Activated naive CD8-positive, alpha-beta T cell treated with anti-CD3 and anti-CD28 coated beads, Interleukin-2, amount 50 U/mL, for 16 hours (primary cell): ENCODE measurements at regions not wholly inside any gene's neighbourhood (a gene's known extent, or its start where the extent isn't known, plus 50 kb on each side); places are given as distances from the start of the nearest gene placed in this dataset.

ENCODE experiments used
- DNase-seq: peaks from one replicate; pipeline ENCODE4 v3.0.0-alpha.2; 2020; ENCODE audit warnings: low read depth, low spot score

GRCh38 chr9:88658311-88658822 is 123.4 kb downstream of the NXNL2 start:
- DNase-seq: no peak

DNA sequence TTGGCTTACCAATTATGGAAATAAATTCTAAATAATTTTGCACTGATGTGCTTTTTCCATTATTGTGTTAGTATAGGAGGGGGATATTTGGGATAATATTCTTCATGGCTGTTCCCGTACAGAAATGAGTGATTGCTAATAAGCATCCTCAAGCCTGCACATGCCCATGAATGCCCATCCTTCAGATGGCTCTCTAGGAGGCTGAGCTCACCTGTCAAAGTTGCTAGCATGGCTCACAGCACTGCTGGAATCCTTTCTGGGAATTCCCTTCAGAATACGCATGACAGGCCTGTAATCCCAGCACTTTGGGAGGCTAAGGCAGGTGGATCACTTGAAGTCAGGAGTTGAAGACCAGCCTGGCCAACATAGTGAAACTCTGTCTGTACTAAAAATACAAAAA is 124.1 kb downstream of the NXNL2 start:
- DNase-seq: no peak

GRCh38 chr9:88660611-88661010 is 125.6 kb downstream of the NXNL2 start:
- no peak for DNase-seq

- DNase-seq: no peak
These were observed 126.8 kb downstream of the NXNL2 start for GRCh38 chr9:88661759-88662158.

DNA sequence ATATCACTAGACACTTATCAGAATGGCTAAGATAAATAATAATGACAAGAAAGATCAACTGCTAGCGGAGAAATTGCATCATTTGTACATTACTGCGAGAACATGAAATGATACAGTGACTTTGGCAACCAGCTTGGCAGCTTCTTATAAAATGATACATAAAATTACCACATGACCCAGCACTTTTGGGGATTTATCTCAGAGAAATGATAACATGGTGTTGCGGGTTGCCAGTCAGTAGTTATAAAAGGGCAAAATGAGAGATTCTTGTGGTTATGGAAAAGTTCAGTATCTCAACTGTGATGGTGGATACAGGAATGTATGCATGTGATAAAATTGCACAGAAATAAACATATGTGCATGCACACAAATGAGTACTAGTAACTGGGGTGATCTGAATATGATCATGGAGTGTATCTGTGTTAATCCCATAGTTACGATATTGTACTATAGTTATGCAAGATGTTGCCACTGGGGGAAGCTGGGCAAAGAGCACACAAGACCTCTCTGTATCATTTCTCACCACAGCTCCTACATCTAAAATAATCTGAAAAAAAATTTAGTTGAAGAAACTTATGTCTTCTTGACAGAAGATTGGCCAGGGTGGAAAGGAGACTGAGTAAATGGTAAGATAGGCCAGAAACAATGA is 128.9 kb downstream of the NXNL2 start:
- DNase-seq: no peak

DNA sequence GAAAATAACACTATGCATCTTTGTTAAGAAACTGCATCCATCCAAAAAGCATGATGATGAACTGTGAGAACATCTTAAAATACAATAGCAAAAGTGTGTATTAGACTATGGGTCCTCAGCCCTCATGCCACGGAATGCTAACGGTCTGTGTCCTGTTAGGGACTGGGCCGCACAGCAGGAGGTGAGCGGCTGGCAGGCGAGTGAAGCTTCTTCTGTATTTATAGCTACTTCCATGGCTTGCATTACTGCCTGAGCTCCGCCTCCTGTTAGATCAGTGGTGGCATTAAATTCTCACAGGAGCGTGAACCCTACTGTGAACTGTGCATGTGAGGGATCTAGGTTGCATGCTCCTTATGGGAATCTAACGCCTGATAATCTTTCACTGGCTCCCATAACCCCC is 129.8 kb downstream of the NXNL2 start:
- no peak for DNase-seq

DNA sequence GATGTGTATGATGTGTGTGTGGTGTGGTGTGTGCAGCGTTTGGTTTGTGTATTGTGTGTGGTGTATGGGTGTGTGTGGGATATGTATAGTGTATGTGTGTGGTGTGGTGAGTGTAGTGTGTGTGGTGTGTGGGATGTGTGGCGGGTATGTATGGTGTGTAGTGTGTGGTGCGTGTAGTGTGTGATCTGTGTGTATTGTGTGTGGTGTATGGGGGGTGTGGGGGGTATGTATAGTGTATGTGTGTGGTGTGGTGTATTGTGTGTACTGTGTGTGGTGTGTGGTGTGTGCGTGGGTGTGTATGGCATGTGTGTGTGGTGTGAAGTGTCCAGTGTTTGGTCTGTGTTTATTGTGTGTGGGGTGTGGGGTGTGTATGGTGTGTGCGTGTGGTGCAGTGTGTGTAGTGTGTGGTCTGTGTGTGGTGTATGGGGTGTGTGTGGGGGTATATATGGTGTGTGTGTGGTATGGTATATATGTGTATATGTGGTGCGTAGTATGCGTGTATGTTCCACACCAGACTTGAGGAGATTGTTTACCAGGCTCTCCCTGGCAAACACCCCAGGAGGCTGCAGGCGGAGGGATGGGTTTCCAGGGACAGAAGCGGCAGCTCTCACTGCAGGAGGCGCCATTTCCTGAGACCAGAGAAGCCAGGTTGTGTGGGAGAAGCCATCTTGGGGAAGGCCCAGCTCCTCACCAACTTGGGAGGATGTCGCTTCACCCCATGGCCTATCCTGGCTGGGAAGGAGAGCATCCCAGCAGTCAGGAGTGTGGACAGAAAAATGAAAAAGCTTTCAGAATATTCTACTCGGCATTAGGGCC is 138.1 kb downstream of the NXNL2 start:
- no peak for DNase-seq

DNA sequence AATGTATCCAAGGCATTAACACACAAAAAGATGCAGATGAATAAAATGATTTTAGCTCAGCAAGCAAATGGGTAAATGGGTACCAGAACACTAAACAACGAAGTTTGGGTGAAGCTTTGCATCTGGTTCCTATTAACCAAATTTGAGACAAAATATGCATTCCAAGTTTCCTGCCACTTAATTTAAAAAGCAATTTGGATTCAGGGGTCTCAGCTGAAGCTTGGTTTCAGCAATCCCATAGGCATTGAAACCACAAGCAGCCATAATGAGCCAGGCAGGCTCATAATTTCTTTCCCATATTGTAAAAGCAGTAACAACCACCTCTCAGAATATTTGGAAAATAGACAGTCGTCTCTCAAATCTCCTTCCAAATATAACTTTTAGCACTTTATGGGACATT is 138.9 kb downstream of the NXNL2 start:
- no peak for DNase-seq

DNA sequence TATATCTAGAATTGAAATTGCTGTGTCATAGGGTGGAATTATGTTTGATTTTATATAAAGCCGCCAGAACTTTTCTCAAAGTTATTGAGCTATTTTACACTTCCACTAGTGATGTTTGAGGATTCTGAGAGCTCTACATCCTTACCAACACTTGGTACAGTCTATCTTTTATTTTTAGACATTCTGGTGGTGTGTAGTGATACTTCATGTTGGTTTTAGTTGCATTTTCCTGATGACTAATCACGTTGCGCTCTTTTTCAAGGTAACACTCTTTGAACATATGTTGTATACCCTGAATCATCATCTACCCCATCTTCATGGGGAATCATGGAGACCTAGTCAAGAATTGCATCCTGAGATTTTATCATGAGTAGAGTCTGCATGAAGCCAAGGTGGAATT is 141.7 kb downstream of the NXNL2 start:
- DNase-seq: no peak

DNA sequence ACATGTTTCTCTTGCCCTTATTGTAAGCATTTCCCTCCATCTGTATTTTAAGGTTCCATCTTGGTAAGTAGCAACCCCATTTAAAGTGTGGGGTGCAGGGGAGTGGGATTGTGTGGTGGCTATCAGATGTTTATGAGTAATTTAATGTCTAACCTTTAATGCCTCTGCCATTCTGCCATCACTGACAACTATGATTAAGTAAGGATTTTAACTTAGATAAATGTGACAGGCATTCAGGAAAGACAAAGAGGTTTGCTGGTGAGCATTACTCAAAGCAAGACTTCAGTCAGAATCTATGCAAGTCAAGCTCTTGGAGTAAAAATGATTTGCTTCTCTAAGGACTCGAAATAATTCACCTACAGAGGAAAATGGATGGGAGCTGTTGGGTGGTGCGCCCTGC is 143.0 kb downstream of the NXNL2 start:
- DNase-seq: no peak

- DNase-seq: no peak
These were observed 143.5 kb downstream of the NXNL2 start for GRCh38 chr9:88678431-88678830.

DNA sequence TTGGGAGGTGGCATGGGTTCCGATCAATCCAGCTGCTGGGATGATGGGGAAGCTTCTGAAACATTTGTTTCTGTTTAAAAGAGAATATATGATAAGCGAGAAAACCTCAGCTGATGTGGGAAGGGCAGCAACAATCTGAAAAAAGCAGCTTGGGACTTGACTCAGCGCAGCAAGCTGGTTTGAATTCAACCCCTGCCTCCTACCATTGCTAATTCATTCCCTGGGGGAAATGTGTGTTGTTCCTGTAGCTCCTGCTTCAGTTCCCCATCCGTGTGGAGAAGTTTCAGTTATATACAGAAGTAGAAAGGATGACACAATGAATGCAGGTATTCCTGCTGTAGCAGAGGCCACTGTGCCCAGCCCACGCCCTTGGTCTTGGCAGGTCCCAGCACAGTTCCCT is 145.1 kb downstream of the NXNL2 start:
- no peak for DNase-seq

GRCh38 chr9:88680505-88681160 is 145.7 kb downstream of the NXNL2 start:
- DNase-seq: no peak

DNA sequence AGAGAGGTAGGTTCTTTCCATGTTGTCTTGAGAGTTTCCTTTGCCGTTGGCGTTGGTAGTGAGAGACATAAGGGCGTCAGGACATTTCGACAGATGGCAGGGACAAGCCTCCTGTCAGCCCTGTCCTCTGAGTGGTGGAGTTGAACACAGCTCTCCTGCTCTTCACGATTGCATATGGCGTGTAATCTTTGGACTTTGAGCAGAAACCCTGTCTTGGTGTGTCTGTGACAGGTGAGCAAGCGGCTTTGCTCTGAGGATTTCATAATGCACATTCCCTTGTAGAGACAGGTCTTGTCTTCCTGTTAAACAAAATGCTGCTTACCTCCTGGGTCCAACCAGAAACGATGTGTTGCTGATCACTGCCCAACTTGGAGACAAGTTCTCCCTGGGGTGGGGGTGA is 146.5 kb downstream of the NXNL2 start:
- DNase-seq: no peak

DNA sequence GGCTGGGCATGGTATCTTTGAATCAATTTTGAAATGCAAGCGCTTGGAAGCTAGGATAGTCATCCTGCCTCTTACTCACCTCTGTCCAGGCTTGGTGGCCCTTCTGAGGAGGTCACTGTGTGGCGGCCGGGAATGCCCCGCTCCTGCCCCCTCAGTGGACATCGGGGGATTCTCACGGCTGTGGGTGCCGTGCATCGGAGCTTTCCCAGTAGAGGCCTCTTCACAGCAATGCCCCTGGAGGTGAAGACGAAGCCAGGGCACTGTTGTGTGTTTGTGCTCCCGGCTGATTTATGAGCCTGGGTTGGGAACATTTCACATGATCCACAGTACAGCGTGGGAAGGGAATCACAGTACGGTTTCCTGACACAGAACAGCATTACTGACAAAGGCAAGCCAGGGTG is 147.5 kb downstream of the NXNL2 start:
- DNase-seq: no peak

DNA sequence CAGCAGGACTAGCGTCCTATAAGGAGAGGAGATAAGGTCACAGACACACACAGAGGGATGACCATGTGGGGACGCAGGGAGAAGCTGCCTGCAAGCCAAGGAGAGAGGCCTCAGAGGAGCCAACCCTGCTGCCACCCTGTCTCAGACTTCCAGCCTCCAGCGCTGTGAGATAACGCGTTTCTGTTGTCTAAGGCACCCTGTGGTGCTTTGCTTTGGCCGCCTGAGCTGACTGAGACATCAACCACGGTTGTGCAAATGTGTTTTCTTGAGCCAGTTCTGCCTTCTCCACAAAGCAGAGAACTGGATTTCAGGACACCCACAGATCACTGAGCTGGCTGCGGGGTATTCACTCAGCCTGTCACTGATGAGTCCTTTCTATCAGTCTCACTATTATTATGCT is 149.1 kb downstream of the NXNL2 start:
- no peak for DNase-seq

- no peak for DNase-seq
These were observed 149.9 kb downstream of the NXNL2 start for GRCh38 chr9:88684845-88685244.

DNA sequence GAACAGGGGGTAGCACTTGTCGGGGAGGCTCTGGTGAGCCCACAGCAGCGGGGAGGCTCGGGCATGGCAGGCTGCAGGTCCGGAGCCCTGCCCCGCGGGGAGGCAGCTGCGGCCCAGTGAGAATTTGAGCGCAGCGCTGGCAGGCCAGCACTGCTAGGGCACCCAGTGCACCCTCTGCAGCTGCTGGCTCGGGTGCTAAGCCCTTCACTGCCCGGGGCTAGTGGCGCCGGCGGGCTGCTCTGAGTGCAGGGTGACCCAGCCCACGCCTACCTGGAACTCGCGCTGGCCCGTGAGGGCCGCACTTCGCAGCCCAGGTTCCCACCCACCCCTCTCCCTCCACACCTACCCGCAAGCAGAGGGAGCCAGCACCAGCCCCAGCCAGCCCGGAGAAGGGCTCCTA is 151.0 kb downstream of the NXNL2 start:
- no peak for DNase-seq

GRCh38 chr9:88689509-88690298 is 154.7 kb downstream of the NXNL2 start:
- DNase-seq: no peak

- no peak for DNase-seq
These were observed 155.7 kb downstream of the NXNL2 start for GRCh38 chr9:88690628-88691027.

DNA sequence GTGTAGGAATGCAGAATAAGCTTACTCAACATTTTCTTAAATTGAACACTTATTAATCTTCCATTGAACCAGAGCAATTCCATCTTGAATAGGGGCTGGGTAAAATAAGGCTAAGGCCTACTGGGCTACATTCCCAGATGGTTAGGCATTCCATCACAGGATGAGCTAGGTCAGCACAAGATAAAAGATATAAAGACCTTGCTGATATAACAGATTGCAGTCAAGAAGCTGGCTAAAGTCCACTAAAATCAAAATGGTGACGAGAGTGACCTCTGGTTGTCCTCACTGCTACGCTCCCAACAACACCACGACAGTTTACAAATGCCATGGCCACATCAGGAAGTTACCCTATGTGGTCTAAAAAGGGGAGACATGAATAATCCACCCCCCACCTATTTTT is 156.1 kb downstream of the NXNL2 start:
- no peak for DNase-seq

GRCh38 chr9:88691811-88692210 is 156.8 kb downstream of the NXNL2 start:
- DNase-seq: no peak
